GM12878 (cell line): ENCODE measurements at regions not wholly inside any gene's neighbourhood (a gene's known extent, or its start where the extent isn't known, plus 50 kb on each side); places are given as distances from the start of the nearest gene placed in this dataset.
A peak's percentile ranks its signal among the peaks of the same experiment; 100 is the strongest.

Experiments
- ATF2 ChIP-seq: IDR thresholded peaks from 2 replicates; pipeline ENCODE4 v1.6.1; 2012; ENCODE audit warnings: low read length, inconsistent platforms
- CHD2 ChIP-seq: IDR thresholded peaks from 2 replicates; pipeline ENCODE4 v1.6.1; 2011; ENCODE audit warnings: low read depth, low read length, improper control_type of control experiment, borderline replicate concordance
- CREM ChIP-seq: IDR thresholded peaks from 2 replicates; pipeline ENCODE4 v1.6.1; 2014; ENCODE audit warnings: antibody characterized with exemption, low read depth
- EP300 ChIP-seq, 2 experiments: fragments of 150-350 bp in 1 of 2; IDR thresholded peaks; 2 replicates each; pipeline ENCODE4 v1.6.1; 2011 to 2012; ENCODE audit warnings: low read depth in 2 of 2, low read length in 2 of 2, borderline replicate concordance in 1 of 2, improper control_type of control experiment in 1 of 2, inconsistent platforms in 1 of 2; ENCODE audit not compliant: control insufficient read depth in 1 of 2
- FOS ChIP-seq: IDR thresholded peaks from 3 replicates; pipeline ENCODE4 v1.6.1; 2011; ENCODE audit warnings: borderline replicate concordance; ENCODE audit not compliant: insufficient read length; ENCODE audit errors: extremely low read depth
- SPI1 ChIP-seq: IDR thresholded peaks from 2 replicates; pipeline ENCODE4 v1.6.1; 2011; ENCODE audit warnings: low read depth, mild to moderate bottlenecking, low read length, moderate library complexity, borderline replicate concordance; ENCODE audit not compliant: insufficient read depth
- USF2 ChIP-seq: IDR thresholded peaks from 2 replicates; pipeline ENCODE4 v1.6.1; 2011; ENCODE audit warnings: low read depth, low read length, improper control_type of control experiment, borderline replicate concordance
- WRNIP1 ChIP-seq: IDR thresholded peaks from 2 replicates; pipeline ENCODE4 v1.6.1; 2011; ENCODE audit warnings: low read depth, low read length, improper control_type of control experiment, borderline replicate concordance
- ZNF24 ChIP-seq: fragments of 450-650 bp; IDR thresholded peaks from 2 replicates; pipeline ENCODE4 v1.6.1; 2017; ENCODE audit warnings: antibody characterized with exemption, mild to moderate bottlenecking
- ZZZ3 ChIP-seq: IDR thresholded peaks from 2 replicates; pipeline ENCODE4 v1.6.1; 2011; ENCODE audit warnings: low read depth; ENCODE audit not compliant: control insufficient read depth, insufficient read length
- TF ChIP-seq, protein P1 (sequence below): fragments of 450-650 bp; IDR thresholded peaks from 2 replicates; pipeline ENCODE4 v1.6.1; 2016; ENCODE audit warnings: mild to moderate bottlenecking, moderate library complexity, borderline replicate concordance
- TF ChIP-seq, protein P2 (sequence below): fragments of 150-350 bp; IDR thresholded peaks from 2 replicates; pipeline ENCODE4 v1.6.1; 2014; ENCODE audit warnings: mild to moderate bottlenecking, low read depth, low read length
- TF ChIP-seq, protein P3 (sequence below): fragments of 450-650 bp; formaldehyde crosslinking; IDR thresholded peaks from 2 replicates; pipeline ENCODE4 v1.5.0; 2022; ENCODE audit warnings: mild to moderate bottlenecking, missing genetic modification characterization

DNA sequence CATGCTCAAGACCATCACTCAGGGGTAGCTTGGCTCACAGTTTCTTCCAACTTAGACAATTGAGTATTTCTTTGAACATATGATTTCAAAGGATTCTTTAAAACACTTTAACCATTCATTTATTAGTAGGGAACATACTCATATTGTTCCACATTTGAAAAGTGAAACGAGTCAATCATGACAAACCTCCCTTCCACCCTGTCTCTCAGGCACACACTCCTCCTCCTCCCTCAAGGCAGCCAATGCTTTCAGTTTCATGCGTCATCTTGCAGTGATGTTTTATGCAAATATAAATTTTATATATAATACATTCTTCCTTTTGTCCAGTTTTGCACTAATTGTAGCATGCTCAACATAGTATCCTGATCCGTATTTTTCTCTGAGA is 126.0 kb upstream of the BOD1 start (continued):
- no peak for TF ChIP-seq ZNF24
- no peak for TF ChIP-seq CHD2
- no peak for TF ChIP-seq CREM
- TF ChIP-seq ZZZ3 = no peak
- TF ChIP-seq USF2 = no peak
- TF ChIP-seq WRNIP1 = no peak
- TF ChIP-seq, protein P1, sequence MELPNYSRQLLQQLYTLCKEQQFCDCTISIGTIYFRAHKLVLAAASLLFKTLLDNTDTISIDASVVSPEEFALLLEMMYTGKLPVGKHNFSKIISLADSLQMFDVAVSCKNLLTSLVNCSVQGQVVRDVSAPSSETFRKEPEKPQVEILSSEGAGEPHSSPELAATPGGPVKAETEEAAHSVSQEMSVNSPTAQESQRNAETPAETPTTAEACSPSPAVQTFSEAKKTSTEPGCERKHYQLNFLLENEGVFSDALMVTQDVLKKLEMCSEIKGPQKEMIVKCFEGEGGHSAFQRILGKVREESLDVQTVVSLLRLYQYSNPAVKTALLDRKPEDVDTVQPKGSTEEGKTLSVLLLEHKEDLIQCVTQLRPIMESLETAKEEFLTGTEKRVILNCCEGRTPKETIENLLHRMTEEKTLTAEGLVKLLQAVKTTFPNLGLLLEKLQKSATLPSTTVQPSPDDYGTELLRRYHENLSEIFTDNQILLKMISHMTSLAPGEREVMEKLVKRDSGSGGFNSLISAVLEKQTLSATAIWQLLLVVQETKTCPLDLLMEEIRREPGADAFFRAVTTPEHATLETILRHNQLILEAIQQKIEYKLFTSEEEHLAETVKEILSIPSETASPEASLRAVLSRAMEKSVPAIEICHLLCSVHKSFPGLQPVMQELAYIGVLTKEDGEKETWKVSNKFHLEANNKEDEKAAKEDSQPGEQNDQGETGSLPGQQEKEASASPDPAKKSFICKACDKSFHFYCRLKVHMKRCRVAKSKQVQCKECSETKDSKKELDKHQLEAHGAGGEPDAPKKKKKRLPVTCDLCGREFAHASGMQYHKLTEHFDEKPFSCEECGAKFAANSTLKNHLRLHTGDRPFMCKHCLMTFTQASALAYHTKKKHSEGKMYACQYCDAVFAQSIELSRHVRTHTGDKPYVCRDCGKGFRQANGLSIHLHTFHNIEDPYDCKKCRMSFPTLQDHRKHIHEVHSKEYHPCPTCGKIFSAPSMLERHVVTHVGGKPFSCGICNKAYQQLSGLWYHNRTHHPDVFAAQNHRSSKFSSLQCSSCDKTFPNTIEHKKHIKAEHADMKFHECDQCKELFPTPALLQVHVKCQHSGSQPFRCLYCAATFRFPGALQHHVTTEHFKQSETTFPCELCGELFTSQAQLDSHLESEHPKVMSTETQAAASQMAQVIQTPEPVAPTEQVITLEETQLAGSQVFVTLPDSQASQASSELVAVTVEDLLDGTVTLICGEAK = no peak
- TF ChIP-seq, protein P2, sequence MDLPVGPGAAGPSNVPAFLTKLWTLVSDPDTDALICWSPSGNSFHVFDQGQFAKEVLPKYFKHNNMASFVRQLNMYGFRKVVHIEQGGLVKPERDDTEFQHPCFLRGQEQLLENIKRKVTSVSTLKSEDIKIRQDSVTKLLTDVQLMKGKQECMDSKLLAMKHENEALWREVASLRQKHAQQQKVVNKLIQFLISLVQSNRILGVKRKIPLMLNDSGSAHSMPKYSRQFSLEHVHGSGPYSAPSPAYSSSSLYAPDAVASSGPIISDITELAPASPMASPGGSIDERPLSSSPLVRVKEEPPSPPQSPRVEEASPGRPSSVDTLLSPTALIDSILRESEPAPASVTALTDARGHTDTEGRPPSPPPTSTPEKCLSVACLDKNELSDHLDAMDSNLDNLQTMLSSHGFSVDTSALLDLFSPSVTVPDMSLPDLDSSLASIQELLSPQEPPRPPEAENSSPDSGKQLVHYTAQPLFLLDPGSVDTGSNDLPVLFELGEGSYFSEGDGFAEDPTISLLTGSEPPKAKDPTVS = no peak
- TF ChIP-seq, protein P3, sequence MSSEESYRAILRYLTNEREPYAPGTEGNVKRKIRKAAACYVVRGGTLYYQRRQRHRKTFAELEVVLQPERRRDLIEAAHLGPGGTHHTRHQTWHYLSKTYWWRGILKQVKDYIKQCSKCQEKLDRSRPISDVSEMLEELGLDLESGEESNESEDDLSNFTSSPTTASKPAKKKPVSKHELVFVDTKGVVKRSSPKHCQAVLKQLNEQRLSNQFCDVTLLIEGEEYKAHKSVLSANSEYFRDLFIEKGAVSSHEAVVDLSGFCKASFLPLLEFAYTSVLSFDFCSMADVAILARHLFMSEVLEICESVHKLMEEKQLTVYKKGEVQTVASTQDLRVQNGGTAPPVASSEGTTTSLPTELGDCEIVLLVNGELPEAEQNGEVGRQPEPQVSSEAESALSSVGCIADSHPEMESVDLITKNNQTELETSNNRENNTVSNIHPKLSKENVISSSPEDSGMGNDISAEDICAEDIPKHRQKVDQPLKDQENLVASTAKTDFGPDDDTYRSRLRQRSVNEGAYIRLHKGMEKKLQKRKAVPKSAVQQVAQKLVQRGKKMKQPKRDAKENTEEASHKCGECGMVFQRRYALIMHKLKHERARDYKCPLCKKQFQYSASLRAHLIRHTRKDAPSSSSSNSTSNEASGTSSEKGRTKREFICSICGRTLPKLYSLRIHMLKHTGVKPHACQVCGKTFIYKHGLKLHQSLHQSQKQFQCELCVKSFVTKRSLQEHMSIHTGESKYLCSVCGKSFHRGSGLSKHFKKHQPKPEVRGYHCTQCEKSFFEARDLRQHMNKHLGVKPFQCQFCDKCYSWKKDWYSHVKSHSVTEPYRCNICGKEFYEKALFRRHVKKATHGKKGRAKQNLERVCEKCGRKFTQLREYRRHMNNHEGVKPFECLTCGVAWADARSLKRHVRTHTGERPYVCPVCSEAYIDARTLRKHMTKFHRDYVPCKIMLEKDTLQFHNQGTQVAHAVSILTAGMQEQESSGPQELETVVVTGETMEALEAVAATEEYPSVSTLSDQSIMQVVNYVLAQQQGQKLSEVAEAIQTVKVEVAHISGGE = no peak
- TF ChIP-seq FOS = no peak
- TF ChIP-seq ATF2 = no peak
- no peak for TF ChIP-seq SPI1
- peak; percentile 26 to 29; a peak in 1 of 4 replicates for TF ChIP-seq EP300 (IDR thresholded peaks at IDR 0.05; ENCODE audit: borderline replicate concordance in 1 of 2, control insufficient read depth in 1 of 2, low read depth in 2 of 2, low read length in 2 of 2)
